Heart left ventricle (tissue), 16 donors: ENCODE measurements at regions not wholly inside any gene's neighbourhood (a gene's known extent, or its start where the extent isn't known, plus 50 kb on each side); places are given as distances from the start of the nearest gene placed in this dataset.

ENCODE experiments used
- ATAC-seq, 4 donors: fragments of 200-7000 bp; cut with Tn5 transposase; one replicate each; pipeline ENCODE4 v1.9.1; 2020 to 2022; ENCODE audit warnings: moderate library complexity in 4 of 4, mild to moderate bottlenecking in 3 of 4, moderate number of reproducible peaks in 1 of 4
- DNase-seq, 5 donors: peaks; one replicate each; pipeline ENCODE4 v3.0.0-alpha.2; 2020
- H3K27ac ChIP-seq, 12 donors: fragments of 200-600 bp; sonication (generic) in 4 of 12; one replicate each; pipeline versions ENCODE4 v1.5.0 to v1.8.0; 2016 to 2022; ENCODE audit warnings: mild to moderate bottlenecking in 2 of 12
- H3K27me3 ChIP-seq, 9 donors: fragments of 200-600 bp; sonication (generic) in 2 of 9; one replicate each; pipeline versions ENCODE4 v1.5.1 to v1.8.0; 2016 to 2022; ENCODE audit warnings: mild to moderate bottlenecking in 3 of 9
- H3K36me3 ChIP-seq, 9 donors: fragments of 200-600 bp; sonication (generic) in 2 of 9; one replicate each; pipeline versions ENCODE4 v1.5.0 to v1.8.0; 2018 to 2022; ENCODE audit warnings: mild to moderate bottlenecking in 2 of 9
- H3K4me1 ChIP-seq, 12 donors: fragments of 200-600 bp; sonication (generic) in 4 of 12; one replicate each; pipeline versions ENCODE4 v1.5.0 to v1.8.0; 2016 to 2022; ENCODE audit warnings: mild to moderate bottlenecking in 3 of 12
- H3K4me3 ChIP-seq, 12 donors: fragments of 200-600 bp; sonication (generic) in 4 of 12; one replicate each; pipeline versions ENCODE4 v1.5.0 to v1.8.0; 2017 to 2022; ENCODE audit warnings: mild to moderate bottlenecking in 9 of 12, moderate library complexity in 4 of 12
- H3K9me3 ChIP-seq, 12 donors: fragments of 200-600 bp; sonication (generic) in 4 of 12; one replicate each; pipeline versions ENCODE4 v1.5.0 to v1.8.0; 2016 to 2022; ENCODE audit warnings: mild to moderate bottlenecking in 1 of 12
- POLR2A ChIP-seq, 2 donors: fragments of 450-650 bp; IDR thresholded peaks; one replicate each; pipeline ENCODE4 v1.6.1; 2017; ENCODE audit warnings: antibody characterized with exemption in 2 of 2, mild to moderate bottlenecking in 2 of 2, moderate library complexity in 2 of 2
- WGBS, 4 donors: extraction: QIAGEN DNeasy Blood & Tissue Kit in 2 of 4; methylation state at CpG; one replicate each; pipeline versions ENCODE4 v1.1.5 to v1.1.7; 2013 to 2018; 5-methylcytosine and 5-hydroxymethylcytosine counted together
- intact Hi-C, 10 donors: fragments of 100-400 bp; cut with DNase I; formaldehyde crosslinking; loops; one replicate each; pipeline versions ENCODE4 v1.11.1 to v1.14.2; 2022
- TF ChIP-seq, protein P1 (sequence below), 12 donors: fragments of 200-600 bp; sonication (generic) in 4 of 12; IDR thresholded peaks; one replicate each; pipeline versions ENCODE4 v1.5.0 to v1.8.0; 2018 to 2022; ENCODE audit warnings: antibody characterized with exemption in 12 of 12, mild to moderate bottlenecking in 5 of 12
- donor health status: ischemic (EF 13 %, LVEDD 7.1; RV severe dilation, severe dysfunction).
- donor health status: healthy with polysubstance abuse.
- donor health status: DM: no; HTN: yes; CAD: no.
- donor health status: DM: no; HTN: no; CAD: no.
- donor health status: ischemic (EF 25% LVEDD 6.9; RV normal size, moderate dysfunction).
- donor health status: ischemic (EF 25% LVEDD 5.7; RV mildly dilated, moderate dysfunction).
- donor health status: healthy.
- donor health status: DM: yes; HTN: yes; CAD: no.
- donor health status: ischemic (EF 35%, LVEDD 5.7; RV mildly dilated, moderate dysfunction).
- donor health status: nonischemic (EF 11% LVEDD 7.7; RV severe dilation, severe dysfunction).
- donor health status: DM: yes; HTN: yes; CAD: no.
- donor health status: PGD.
- donor health status: ischemic (EF 29% LVEDD 5.4; RV normal size, mild dysfunction).
- donor health status: nonischemic (EF 23%, LVEDD 6.1; RV moderate dilation, normal function).

DNA sequence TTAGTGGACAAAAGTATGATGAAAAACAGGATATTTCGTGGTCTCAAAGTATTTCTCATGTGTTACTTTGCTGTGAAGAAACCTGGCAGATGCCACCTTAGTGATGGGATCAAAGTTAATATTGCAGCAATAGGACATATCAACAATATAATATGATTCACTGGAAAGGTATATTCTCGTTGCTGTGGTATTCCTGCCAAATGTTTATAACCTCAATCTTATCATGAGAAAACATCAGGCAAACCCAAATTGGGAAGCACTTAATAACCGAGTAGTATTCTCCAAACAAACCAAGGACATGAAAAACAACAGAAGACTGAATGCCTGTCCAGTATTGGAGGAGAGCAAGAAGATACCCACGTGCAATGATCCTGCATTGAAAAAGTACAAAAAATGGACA, 302.6 kb upstream of the MC4R start:
- Histone ChIP-seq H3K4me3 (no peak overlapping the region), H3K36me3 (no peaks in the 10 kb centered on the region), H3K4me1 (no peaks in the 10 kb centered on the region), H3K27ac (no peak overlapping the region), H3K27me3 (peaks cover 0 to 3% (median 0%) of the 10 kb centered on the region in 9 donors), H3K9me3 (no peaks in the 10 kb centered on the region)
- 55 to 63% (median 57%) methylated on average over 4 of the region's 4 CpGs for WGBS, 4 donors
- TF ChIP-seq, protein P1, sequence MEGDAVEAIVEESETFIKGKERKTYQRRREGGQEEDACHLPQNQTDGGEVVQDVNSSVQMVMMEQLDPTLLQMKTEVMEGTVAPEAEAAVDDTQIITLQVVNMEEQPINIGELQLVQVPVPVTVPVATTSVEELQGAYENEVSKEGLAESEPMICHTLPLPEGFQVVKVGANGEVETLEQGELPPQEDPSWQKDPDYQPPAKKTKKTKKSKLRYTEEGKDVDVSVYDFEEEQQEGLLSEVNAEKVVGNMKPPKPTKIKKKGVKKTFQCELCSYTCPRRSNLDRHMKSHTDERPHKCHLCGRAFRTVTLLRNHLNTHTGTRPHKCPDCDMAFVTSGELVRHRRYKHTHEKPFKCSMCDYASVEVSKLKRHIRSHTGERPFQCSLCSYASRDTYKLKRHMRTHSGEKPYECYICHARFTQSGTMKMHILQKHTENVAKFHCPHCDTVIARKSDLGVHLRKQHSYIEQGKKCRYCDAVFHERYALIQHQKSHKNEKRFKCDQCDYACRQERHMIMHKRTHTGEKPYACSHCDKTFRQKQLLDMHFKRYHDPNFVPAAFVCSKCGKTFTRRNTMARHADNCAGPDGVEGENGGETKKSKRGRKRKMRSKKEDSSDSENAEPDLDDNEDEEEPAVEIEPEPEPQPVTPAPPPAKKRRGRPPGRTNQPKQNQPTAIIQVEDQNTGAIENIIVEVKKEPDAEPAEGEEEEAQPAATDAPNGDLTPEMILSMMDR (IDR thresholded peaks at IDR 0.05): no peak
- no peak for TF ChIP-seq POLR2A (IDR thresholded peaks at IDR 0.05)
- ATAC-seq: no peak
- DNase-seq: no peak
- intact Hi-C loops: no loop called here

DNA sequence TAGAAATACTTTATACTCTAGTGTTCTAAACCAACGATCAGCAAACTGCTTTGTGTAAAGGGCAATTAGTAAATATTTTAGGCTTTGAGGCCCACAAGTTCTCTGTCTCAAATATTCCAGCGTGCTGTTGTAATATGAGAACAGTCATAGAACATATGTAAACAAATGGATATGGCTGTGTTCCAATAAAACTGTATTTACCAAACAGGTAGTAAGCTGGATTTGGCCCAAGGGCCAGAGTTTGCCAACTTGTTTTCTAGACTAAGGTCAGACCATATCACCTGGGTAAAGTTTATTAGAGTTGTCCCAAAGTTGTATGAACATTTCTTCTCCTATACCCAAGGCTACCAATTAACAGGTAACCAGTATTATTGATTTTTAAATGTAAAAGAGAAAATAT, 303.2 kb upstream of the MC4R start:
- Histone ChIP-seq H3K4me1 (no peaks in the 10 kb centered on the region), H3K36me3 (no peaks in the 10 kb centered on the region), H3K27ac (no peak overlapping the region), H3K4me3 (no peak overlapping the region), H3K27me3 (peaks cover 0 to 3% (median 0%) of the 10 kb centered on the region in 9 donors), H3K9me3 (no peaks in the 10 kb centered on the region)
- ATAC-seq: no peak
- DNase-seq: no peak
- intact Hi-C loops: no loop called here
- WGBS, 4 donors: 72 to 83% (median 79%) methylated on average over 2 of the region's 2 CpGs
- no peak for TF ChIP-seq POLR2A (IDR thresholded peaks at IDR 0.05)

GRCh38 chr18:60676815-60677214, 304.2 kb upstream of the MC4R start:
- Histone ChIP-seq H3K9me3 (no peaks in the 10 kb centered on the region), H3K27me3 (peaks cover 0 to 3% (median 0%) of the 10 kb centered on the region in 9 donors), H3K4me1 (no peaks in the 10 kb centered on the region), H3K4me3 (no peak overlapping the region), H3K27ac (no peak overlapping the region), H3K36me3 (no peaks in the 10 kb centered on the region)
- DNase-seq: no peak
- intact Hi-C loops: no loop called here
- ATAC-seq: no peak
- TF ChIP-seq, protein P1 (IDR thresholded peaks at IDR 0.05): no peak
- TF ChIP-seq POLR2A (IDR thresholded peaks at IDR 0.05): no peak
- WGBS, 4 donors: 26 to 40% (median 34%) methylated on average over 4 of the region's 4 CpGs

- Histone ChIP-seq H3K27ac (no peak overlapping the region), H3K4me1 (no peaks in the 10 kb centered on the region), H3K27me3 (peaks cover 0 to 3% (median 0%) of the 10 kb centered on the region in 9 donors), H3K4me3 (no peak overlapping the region), H3K36me3 (no peaks in the 10 kb centered on the region), H3K9me3 (peaks cover 0 to 5% (median 0%) of the 10 kb centered on the region in 12 donors)
- DNase-seq (peak in 1 of 5 donors; percentile 46), ATAC-seq (no peak)
- intact Hi-C loops: loop anchor here (1.0 to 10.0 kb wide), 8 partner anchors 120 to 1450 kb away; no protein-coding TSS in a partner anchor
- 27 to 35% (median 30%) methylated on average over 6 of the region's 6 CpGs for WGBS, 4 donors
- no peak for TF ChIP-seq POLR2A (IDR thresholded peaks at IDR 0.05)
- TF ChIP-seq, protein P1 (IDR thresholded peaks at IDR 0.05): peak; percentile 48 to 79 (median 65)
Measured at GRCh38 chr18:60684843-60685513, 312.4 kb upstream of the MC4R start.
